GM04504 (cell line): ENCODE measurements at regions not wholly inside any gene's neighbourhood (a gene's known extent, or its start where the extent isn't known, plus 50 kb on each side); places are given as distances from the start of the nearest gene placed in this dataset.

ENCODE experiments used
- DNase-seq: peaks from one replicate; pipeline ENCODE4 v3.0.0-alpha.2; 2012; ENCODE audit warnings: low read depth

GRCh38 chr9:81847181-81847915 is 80.9 kb upstream of the SPATA31D4 start:
- no peak for DNase-seq

DNA sequence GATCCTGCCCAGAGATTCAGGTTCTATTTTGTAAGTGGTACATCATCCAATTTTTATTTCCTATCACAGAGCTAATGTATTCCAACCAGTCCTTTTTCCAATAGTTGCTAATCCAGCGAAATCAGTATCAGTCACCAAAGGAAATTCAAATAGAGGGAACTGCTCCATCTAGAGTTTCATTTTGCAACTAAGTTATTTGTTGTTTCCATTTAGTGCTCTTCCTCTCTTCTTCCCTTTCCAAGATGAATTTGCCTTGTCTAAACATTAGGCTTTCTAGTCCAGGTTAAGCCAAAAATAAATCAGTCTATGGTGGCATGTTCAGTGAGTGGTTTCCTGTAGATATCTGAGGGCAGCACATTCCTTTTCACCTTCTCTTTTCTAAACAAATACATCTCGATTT is 79.8 kb upstream of the SPATA31D4 start:
- DNase-seq, result peak; percentile 17

DNA sequence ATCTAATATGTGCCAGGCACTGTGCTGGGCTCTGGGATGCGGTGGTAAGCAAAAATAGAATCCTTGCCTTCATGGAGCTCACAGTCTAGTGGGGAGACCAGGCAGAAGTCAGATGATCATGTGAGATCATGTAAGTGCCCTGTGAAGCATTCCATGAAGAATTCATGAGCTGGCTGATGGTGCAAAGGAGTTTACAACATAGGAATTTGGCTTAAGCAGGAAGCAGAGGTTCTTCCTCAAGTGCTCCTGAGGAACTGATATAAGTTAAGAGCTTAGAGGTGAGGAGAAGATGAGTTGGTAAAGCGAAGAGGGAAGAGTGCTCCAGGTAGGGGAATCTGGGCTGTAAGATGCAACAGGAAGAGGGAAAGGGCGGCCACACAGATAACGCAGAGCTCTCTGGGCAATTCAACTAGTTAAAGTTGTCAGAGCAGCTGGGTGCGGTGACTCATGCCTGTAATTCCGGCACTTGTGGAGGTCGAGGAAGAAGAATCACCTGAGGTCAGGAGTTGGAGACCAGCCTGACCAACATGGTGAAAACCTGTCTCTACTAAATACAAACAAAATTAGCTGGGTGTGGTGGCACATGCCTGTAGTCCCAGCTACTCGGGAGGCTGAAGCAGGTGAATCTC is 78.5 kb upstream of the SPATA31D4 start:
- no peak for DNase-seq

DNA sequence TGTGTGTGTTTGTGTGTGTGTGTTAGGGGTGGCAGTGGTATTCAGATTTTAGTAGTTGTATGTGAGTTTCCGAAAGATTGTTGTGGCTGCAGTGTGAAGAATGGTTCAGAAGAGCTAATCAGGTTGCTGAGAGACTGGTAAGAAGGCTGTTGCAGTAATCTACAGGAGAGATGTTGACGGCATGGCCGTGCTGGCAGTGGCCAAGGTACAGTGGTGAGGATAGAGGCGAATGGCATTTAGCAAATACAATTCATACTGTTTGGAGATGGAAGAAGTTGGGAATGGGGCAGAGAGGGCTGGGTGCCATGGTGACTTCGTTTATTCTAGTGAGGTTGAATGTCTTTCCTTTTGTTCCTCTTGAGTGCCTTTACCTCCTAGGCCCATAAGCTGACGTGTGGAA is 77.5 kb upstream of the SPATA31D4 start:
- no peak for DNase-seq

DNA sequence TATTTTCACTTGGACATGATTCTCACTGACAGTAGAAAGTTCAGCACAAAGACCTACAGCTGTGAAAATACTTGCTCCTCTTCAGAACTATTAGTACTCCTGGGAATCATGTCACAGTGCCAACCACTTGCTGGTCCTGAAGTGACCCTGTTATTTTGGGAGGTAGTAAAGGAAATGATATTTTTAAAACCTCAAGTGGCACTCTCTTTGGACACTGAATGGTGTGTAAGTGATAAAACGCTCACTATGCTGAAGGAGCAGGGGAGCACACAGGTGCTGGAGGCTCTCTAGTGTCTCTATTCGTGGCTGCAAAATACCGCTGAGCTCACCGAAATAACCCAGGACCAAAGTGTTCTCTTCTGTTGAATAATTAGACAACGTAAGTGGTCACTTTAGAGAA is 76.9 kb upstream of the SPATA31D4 start:
- no peak for DNase-seq

GRCh38 chr9:81852820-81853219 is 75.4 kb upstream of the SPATA31D4 start:
- no peak for DNase-seq

DNA sequence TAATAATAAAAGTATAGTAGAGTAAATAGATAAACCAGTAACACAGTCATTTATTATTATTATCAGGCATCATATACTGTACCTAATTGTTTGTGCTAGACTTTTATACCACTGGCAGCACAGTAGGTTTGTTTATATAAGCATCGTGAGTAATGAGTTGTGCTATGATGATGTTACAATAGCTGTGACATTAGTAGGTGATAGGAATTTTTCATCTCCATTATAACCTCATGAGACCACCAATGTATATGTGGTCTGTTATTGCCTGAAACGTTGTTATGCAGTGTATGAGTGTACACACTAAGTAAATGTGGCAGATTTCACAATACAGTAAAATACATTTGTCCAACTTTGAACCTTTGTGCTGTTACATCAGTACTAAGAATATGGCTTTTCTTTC is 72.7 kb upstream of the SPATA31D4 start:
- no peak for DNase-seq

GRCh38 chr9:81858657-81859430 is 69.4 kb upstream of the SPATA31D4 start:
- no peak for DNase-seq

- no peak for DNase-seq
These were observed 67.6 kb upstream of the SPATA31D4 start for GRCh38 chr9:81860581-81860980.

GRCh38 chr9:81861644-81862043 is 66.6 kb upstream of the SPATA31D4 start:
- peak; percentile 37 for DNase-seq

GRCh38 chr9:81868145-81868544 is 60.1 kb upstream of the SPATA31D4 start:
- DNase-seq, result no peak

DNA sequence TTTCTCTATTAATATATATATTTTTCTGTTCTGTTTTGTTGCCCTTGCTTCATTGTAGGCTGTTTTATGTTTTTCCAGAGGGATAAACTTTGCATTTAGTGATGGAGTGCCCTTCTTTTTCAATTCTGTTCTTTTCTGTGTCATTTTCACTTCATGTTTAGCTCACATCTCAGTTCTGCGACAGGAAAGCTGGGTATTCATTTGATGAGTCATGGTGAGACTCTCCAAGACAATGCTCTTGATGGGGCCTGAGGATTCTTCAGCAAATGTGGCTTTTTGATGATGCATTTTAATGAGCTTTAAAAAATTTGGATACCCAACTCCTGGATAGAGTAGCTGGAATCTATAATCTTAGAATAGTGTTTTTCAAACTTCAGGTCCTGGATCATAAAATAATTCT is 56.5 kb upstream of the SPATA31D4 start:
- DNase-seq, result peak; percentile 61

DNA sequence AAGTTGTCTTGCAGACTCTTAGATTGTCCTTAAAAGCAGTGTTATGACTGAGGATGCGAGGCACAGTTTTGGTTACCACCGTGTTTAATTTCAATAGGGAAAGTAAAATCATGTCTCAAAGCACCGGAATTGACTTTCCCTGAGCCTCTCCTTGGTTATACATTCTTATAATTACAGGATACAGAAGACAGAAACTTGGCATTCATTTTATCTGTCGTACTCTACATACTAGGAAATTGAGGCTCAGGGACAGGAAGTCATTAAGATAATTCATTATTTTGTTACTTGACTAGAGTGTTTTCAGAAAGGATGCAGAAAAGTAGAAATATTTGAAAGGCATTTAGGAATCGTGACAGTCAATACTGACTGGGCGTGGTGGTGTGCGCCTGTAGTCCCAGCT is 54.0 kb upstream of the SPATA31D4 start:
- no peak for DNase-seq

DNA sequence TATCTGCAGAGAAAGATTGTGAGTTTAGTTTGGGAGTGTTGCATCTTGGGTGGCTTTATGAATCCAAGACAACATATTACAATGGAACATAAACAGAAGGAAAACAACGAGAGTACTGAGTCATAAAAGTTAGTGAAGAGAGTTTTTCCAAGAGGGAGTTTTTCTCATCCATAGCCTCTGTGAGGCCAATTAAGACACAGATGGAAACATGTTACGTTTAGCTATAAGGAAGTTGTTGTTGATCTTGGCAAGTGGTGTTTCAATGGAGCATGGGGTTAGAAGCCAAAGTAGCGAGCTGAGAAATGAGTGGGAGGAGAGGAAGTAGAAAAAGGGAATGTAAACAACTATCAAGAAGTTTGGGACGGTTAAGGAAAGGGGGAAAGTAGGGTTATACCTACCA is 53.3 kb upstream of the SPATA31D4 start:
- DNase-seq, result peak; percentile 32

GRCh38 chr9:81877047-81877446 is 51.2 kb upstream of the SPATA31D4 start:
- no peak for DNase-seq
